T1000 (cell line): ENCODE measurements at regions not wholly inside any gene's neighbourhood (a gene's known extent, or its start where the extent isn't known, plus 50 kb on each side); places are given as distances from the start of the nearest gene placed in this dataset.
"Not testable (repeated sequence)": the region's sequence is repeated elsewhere in the genome, so short reads cannot be mapped to it uniquely, and the experiment has no call there.

Source experiments
- DNase-seq: peaks from one replicate; lab custom pipeline; 2025; ENCODE audit warnings: mixed read lengths; lab: John Stamatoyannopoulos, UW

GRCh38 chr12:61563665-61564450 is 696.3 kb upstream of the USP15 start:
- no peak for DNase-seq

GRCh38 chr12:61564466-61564865 is 695.7 kb upstream of the USP15 start:
- DNase-seq, result no peak

GRCh38 chr12:61566183-61566582 is 694.0 kb upstream of the USP15 start:
- DNase-seq, result no peak

GRCh38 chr12:61574339-61574738 is 685.9 kb upstream of the USP15 start:
- DNase-seq, result no peak

GRCh38 chr12:61584943-61585342 is 675.3 kb upstream of the USP15 start:
- no peak for DNase-seq

- DNase-seq, result not testable (repeated sequence)
These were observed 669.3 kb upstream of the USP15 start for GRCh38 chr12:61590864-61591263.

- no peak for DNase-seq
These were observed 650.1 kb upstream of the USP15 start for GRCh38 chr12:61610143-61610542.

- no peak for DNase-seq
These were observed 630.5 kb upstream of the USP15 start for GRCh38 chr12:61629702-61630101.

GRCh38 chr12:61646639-61647038 is 613.6 kb upstream of the USP15 start:
- DNase-seq, result no peak

- DNase-seq, result no peak
These were observed 612.6 kb upstream of the USP15 start for GRCh38 chr12:61647566-61647965.

GRCh38 chr12:61652265-61652664 is 607.9 kb upstream of the USP15 start:
- DNase-seq, result no peak

GRCh38 chr12:61654698-61655097 is 605.5 kb upstream of the USP15 start:
- DNase-seq, result no peak

- DNase-seq, result no peak
These were observed 605.0 kb upstream of the USP15 start for GRCh38 chr12:61655241-61655640.

GRCh38 chr12:61667676-61668075 is 592.5 kb upstream of the USP15 start:
- no peak for DNase-seq

- no peak for DNase-seq
These were observed 583.7 kb upstream of the USP15 start for GRCh38 chr12:61676520-61676919.

GRCh38 chr12:61687407-61687806 is 572.8 kb upstream of the USP15 start:
- no peak for DNase-seq

GRCh38 chr12:61694214-61694613 is 566.0 kb upstream of the USP15 start:
- DNase-seq, result no peak

GRCh38 chr12:61701471-61701870 is 558.7 kb upstream of the USP15 start:
- no peak for DNase-seq

GRCh38 chr12:61706783-61707182 is 553.4 kb upstream of the USP15 start:
- no peak for DNase-seq

- no peak for DNase-seq
These were observed 547.1 kb upstream of the USP15 start for GRCh38 chr12:61713121-61713520.

GRCh38 chr12:61717986-61718385 is 542.2 kb upstream of the USP15 start:
- no peak for DNase-seq

- no peak for DNase-seq
These were observed 520.3 kb upstream of the USP15 start for GRCh38 chr12:61739925-61740324.

GRCh38 chr12:61750604-61751003 is 509.6 kb upstream of the USP15 start:
- DNase-seq, result no peak

GRCh38 chr12:61754214-61754613 is 506.0 kb upstream of the USP15 start:
- no peak for DNase-seq
